ENCODE measurements at regions not wholly inside any gene's neighbourhood (a gene's known extent, or its start where the extent isn't known, plus 50 kb on each side); places are given as distances from the start of the nearest gene placed in this dataset.
A peak's percentile ranks its signal among the peaks of the same experiment; 100 is the strongest.
"Not testable (repeated sequence)": the region's sequence is repeated elsewhere in the genome, so short reads cannot be mapped to it uniquely, and the experiment has no call there.

- no peak for DNase-seq (ENCODE audit: low read depth in 3 of 3, low spot score in 1 of 3)
Measured at GRCh38 chr2:242063850-242064249, 194.3 kb downstream of the RTP5 start.

DNA sequence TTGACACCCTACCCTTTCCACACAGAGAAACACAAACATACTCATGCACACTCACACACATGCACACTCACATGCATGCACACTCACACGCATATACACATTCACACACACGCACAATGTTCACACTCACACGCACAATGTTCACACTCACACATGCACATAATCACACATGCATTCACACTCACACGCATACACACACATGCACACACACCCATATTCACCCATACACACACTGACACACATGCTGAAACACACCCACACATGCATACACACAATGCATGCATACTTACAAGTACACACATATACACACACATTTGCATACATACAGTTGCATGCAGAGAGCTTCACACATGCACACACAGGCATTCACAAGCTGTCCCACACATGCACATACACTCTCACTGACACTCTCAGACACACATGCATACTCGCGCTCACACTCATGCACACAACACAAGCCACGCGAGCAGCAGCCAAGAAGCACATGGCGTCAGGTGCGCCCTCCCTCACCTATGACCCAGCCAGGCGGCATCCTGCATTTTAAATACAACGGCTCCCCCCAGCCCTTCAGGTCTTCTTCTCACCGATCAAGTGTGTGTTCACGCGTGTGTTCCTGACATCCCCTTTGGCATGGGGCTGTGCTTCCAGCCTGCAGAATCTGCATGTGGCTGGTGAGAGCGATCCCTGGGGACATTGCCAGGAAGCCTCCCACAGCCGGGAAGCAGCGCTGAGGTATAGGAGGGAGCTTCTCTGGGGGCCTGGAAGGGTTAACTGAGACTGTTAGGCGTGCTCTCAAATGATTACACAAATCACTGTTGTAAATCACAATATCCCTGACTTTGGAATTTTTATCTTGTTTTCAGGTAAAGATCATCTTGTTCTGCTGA is 195.1 kb downstream of the RTP5 start:
- DNase-seq (ENCODE audit: low read depth in 3 of 3, low spot score in 1 of 3), result no peak

- DNase-seq (ENCODE audit: low read depth in 3 of 3, low spot score in 1 of 3), result no peak
Measured at GRCh38 chr2:242065426-242065825, 195.9 kb downstream of the RTP5 start.

GRCh38 chr2:242069018-242069417 is 199.5 kb downstream of the RTP5 start:
- no peak for DNase-seq (ENCODE audit: low read depth in 3 of 3, low spot score in 1 of 3)

DNA sequence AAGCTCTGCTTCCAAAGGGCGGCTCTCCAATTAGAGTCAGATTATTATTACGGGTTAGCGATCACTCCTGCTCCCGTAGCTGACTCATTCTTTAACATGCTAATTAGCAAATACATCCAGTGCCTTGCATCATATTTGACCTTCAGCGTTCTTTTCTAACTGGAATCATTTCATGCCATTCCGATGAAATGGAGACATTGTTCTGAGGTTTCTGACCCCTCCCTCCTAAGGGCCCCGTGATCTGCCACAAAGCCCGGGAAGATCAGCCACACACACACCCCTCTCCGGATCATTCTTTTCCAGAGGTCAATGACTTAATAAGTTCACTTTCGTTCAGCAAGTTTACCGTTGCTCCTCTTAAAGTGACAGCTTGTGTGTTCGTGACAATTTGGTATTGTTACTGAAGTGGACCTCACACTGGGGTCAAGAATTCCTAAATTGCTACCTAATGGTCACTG is 200.4 kb downstream of the RTP5 start:
- not testable (repeated sequence) for DNase-seq (ENCODE audit: low read depth in 3 of 3, low spot score in 1 of 3)

DNA sequence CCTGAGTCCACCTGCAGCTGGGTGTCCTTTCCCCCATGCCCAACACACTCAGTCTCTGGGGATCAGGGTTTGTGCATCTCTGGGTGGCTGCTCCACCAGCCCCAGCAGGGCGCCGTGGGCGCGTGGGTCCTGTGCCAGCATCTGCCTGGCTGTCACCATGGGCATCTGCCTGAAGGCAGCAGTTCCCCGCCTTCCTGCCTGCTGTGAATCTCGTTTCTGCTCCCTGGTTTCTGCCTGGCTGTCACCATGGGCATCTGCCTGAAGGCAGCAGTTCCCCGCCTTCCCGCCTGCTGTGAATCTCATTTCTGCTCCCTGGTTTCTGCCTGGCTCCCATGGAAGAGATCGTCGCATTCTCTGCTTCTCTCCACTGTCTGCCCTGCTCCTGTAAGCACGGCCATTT is 201.2 kb downstream of the RTP5 start:
- DNase-seq (ENCODE audit: low read depth in 3 of 3, low spot score in 1 of 3), result not testable (repeated sequence)

- not testable (repeated sequence) for DNase-seq (ENCODE audit: low read depth in 3 of 3, low spot score in 1 of 3)
Measured at GRCh38 chr2:242071377-242071776, 201.8 kb downstream of the RTP5 start.

DNA sequence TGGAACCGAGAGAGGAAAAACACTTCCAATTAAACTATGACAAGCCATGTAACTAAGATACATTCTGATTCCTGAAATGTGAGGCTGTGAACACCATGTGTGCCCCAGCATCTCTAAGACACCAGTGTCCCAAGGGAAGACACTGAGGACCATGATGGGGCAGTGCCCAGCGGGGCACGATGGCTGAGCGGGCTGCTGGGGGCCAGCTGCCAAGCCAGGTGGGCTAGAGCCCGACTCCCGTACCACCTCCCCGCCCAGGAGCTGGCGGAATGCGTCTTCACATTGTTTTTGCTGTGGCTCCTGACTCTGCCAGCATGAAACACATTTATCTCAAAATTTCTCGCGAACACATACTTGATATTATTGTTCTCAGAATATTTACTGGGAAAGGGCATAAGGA is 202.4 kb downstream of the RTP5 start:
- DNase-seq (ENCODE audit: low read depth in 3 of 3, low spot score in 1 of 3), result not testable (repeated sequence)

GRCh38 chr2:242075168-242075567 is 205.6 kb downstream of the RTP5 start:
- DNase-seq (ENCODE audit: low read depth in 3 of 3, low spot score in 1 of 3), result no peak

DNA sequence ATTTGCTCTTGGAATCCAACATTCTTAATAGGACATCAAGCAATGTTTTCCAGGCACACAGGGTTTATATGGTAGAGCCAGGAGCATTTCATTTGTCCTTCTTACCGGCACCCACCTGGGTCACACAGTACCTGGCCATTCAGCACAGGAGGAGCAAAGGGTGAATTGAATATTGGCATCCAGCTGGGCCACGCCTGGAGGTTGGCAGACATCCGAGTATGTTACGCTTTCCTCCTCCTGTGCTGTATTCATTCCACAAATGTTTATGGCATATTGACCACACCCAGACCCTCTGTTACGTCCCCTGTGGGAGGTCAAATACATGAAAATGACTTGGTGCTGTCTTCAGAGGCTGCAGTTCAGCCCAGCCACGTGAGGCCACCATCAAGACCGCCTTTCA is 206.2 kb downstream of the RTP5 start:
- DNase-seq (ENCODE audit: low read depth in 3 of 3, low spot score in 1 of 3), result no peak

GRCh38 chr2:242076184-242076583 is 206.7 kb downstream of the RTP5 start:
- DNase-seq (ENCODE audit: low read depth in 3 of 3, low spot score in 1 of 3), result not testable (repeated sequence)

GRCh38 chr2:242078426-242078825 is 208.9 kb downstream of the RTP5 start:
- DNase-seq (ENCODE audit: low read depth in 3 of 3, low spot score in 1 of 3), result not testable (repeated sequence)

- DNase-seq (ENCODE audit: low read depth in 3 of 3, low spot score in 1 of 3), result not testable (repeated sequence)
Measured at GRCh38 chr2:242079792-242080191, 210.3 kb downstream of the RTP5 start.

- DNase-seq (ENCODE audit: low read depth in 3 of 3, low spot score in 1 of 3), result not testable (repeated sequence)
Measured at GRCh38 chr2:242080575-242081214, 211.2 kb downstream of the RTP5 start.

DNA sequence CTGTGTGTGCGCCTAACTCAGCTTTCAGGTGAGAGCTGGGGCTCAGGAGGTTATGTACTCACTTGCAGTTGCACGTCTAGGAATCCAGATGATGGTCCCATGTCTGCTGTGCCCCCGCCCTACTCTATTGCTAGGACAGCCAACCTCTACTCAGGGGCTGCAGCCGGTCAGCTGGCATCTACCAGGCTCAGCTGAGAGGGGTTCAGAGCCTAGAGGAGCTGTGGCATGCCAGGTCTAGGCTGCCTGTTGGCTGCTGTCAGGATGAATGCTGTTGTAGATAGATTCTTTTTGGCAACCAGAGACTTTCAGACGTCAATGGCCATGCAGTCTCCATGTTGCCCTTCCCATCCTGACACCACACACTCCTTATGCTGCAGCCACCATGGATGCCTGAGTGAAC is 214.5 kb downstream of the RTP5 start:
- not testable (repeated sequence) for DNase-seq (ENCODE audit: low read depth in 3 of 3, low spot score in 1 of 3)

- DNase-seq (ENCODE audit: low read depth in 3 of 3, low spot score in 1 of 3), result not testable (repeated sequence)
Measured at GRCh38 chr2:242085024-242085674, 215.6 kb downstream of the RTP5 start.

DNA sequence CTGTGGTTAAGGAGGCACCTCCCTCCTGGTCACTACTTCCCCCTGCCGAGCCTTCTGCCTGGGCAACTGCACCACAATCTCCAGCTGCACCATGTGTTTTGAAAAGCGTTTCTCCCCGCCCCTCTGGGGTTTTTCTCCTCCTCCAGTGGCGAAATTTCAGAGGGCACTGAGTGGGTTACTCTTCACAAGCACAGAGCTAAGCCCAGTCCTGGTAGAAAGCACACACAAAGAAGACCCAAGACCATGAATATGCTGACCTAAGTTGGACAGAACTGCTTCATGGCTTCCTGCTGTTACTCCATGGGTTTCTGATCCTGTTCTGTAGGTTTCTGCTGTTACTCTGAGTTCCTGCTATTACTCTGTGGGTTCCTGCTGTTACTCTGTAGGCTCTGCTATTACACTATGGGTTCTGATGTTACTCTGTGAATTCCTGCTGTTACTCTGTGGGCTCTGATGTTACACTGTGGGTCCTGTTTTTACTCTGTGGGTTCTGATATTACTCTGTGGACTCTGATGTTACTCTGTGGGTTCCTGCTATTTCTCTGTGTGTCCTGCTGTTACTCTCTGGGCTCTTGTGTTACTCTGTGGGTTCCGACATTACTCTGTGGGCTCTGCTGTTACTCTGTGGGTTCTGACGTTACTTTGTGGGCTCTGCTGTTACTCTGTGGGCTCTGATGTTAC is 216.6 kb downstream of the RTP5 start:
- no peak for DNase-seq (ENCODE audit: low read depth in 3 of 3, low spot score in 1 of 3)

- DNase-seq (ENCODE audit: low read depth in 3 of 3, low spot score in 1 of 3), result not testable (repeated sequence)
Measured at GRCh38 chr2:242088044-242088443, 218.5 kb downstream of the RTP5 start.

DNA sequence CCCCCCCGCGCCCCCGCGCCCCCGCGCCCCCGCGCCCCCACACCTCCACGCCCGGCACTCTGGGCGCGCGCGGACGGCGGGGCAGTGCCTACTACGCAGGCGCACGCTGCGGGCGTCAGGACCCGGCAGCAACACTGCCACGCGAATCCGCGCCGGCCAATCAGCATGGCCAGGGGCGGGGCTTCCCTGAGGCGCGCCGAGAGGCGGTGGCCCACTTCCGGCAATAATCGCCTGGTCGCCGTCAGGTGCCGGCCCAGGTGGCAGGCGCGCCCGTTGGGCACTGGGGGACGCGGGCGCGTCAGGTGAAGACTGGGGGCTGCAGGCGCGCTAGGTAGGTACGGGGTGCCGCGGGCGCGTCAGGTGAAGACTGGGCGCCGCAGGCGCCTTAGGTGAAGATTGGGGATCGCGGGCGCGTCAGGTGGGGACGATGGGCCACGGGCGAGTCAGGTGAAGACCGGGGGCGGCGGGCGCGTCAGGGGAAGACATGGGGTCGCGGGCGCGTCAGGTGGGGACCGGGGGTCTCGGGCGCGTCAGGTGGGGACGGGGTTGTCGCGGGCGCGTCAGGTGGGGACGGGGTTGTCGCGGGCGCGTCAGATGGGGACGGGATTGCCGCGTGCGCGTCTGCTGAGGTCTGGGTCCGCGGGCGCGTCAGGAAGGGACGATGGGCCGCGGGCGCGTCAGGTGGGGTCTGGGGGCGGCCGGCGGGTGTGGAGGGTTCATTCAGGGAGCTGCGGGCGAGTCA is 219.1 kb downstream of the RTP5 start:
- peak; percentile 83 to 86 (median 84) for DNase-seq (ENCODE audit: low read depth in 3 of 3, low spot score in 1 of 3)

- DNase-seq (ENCODE audit: low read depth in 3 of 3, low spot score in 1 of 3), result not testable (repeated sequence)
Measured at GRCh38 chr2:242089213-242089549, 219.7 kb downstream of the RTP5 start.

DNA sequence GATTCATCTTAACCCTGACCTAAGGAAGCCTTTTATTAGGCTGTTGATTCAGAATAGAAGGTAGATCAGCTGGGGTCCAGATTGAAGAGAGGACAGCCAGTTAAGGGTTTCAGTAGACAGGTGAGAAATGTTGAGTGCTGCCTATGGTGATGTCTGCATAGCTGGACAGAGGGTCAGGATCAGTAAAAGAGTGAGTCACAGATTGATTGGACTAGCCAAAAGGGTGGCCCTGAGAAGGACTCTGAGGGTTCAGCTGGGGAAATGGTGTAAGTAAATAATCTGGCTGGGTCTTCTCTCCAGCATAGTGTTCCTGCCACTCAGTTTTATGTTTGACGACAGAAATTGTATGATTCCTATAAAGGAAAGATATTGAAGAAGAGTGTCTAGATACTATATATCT is 227.7 kb downstream of the RTP5 start:
- not testable (repeated sequence) for DNase-seq (ENCODE audit: low read depth in 3 of 3, low spot score in 1 of 3)
